Activated gamma-delta T cell treated with Interleukin-2 at 50 U/mL for 16 hours (primary cell): ENCODE measurements at regions not wholly inside any gene's neighbourhood (a gene's known extent, or its start where the extent isn't known, plus 50 kb on each side); places are given as distances from the start of the nearest gene placed in this dataset.

ENCODE experiments used
- DNase-seq: peaks from one replicate; pipeline ENCODE4 v3.0.0-alpha.2; 2020

DNA sequence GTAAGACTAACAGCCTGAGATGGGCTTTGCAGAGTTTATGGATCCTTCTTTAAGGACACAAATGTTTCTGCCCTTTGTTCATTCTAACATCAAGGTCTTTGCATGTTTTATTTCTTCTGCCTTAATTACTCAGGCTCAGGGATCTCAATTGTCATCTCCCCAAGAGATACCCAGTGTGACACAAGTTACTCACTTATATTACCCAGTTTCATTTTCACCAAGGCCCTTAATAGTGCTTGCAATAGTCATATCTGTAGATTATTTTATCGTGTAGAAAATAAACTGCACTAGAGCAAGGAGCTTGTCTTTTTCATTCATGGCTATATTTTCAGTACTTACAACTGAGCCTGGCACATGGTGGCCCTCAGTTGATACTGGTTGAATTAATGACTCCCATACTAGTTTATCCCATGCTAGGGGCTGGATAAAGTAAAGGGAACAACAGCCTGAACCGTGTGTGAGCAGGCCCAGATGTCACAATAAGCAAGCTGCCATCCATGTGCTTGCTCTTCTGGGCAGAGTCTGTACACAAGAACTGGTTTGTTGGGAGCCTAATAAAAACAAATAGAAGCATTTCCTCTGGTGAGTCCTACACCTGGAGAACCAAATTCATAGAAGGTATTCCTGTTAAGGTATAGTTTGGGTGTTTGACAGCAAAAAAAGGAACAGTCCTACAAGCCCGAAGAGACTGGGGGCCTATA, 112.5 kb upstream of the CD180 start:
- no peak for DNase-seq

DNA sequence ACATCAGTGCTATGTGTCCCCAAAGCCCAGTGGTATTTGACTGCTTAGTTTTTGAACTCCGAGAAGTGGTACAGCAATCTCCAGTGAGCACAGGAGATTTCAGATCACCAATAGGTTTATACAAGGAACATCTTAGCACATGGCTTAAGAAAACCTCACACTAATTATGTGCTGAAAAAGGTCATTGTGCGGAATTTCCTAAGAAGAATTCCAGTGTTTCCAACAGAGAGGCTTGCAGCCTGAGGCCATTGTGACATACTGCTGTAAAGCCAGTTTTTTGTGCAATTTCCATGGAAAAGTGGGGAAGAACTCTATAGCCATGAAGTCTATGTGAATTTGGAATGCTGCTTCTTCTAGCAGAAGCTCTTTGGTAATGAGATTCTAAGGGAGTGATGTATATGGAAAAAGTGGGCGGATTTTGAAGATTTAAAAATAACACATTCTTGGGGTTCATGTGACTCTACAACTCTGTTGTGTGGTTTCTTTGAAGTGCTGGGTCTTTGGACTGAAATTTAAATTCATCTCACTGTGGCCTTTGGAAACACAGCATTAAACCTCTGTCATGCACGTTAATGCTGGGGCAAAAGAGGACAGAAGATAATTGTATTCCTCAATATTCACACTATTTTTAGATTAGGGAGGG, 110.5 kb upstream of the CD180 start:
- no peak for DNase-seq

GRCh38 chr5:67305913-67306710, 109.5 kb upstream of the CD180 start:
- no peak for DNase-seq

GRCh38 chr5:67305401-67305800, 108.8 kb upstream of the CD180 start:
- DNase-seq, result no peak

DNA sequence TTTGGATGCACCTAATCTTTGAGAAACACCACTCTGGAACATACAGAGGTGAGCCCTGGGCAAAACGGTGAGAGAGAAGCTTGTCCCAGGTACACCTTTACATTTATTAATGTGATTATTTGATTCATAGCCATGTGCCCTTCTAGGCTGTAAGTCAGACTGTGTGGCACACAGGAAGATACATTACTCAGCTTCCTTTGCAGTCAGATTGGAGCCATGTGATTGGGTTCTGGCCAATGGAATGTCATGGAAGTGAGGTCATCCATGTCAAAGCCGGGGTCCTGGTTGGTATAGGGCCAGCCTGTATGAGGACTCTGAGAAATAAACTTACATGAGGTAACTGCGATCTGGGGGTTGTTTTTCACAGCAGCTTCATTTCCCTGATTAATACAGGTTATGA, 106.8 kb upstream of the CD180 start:
- DNase-seq, result no peak

DNA sequence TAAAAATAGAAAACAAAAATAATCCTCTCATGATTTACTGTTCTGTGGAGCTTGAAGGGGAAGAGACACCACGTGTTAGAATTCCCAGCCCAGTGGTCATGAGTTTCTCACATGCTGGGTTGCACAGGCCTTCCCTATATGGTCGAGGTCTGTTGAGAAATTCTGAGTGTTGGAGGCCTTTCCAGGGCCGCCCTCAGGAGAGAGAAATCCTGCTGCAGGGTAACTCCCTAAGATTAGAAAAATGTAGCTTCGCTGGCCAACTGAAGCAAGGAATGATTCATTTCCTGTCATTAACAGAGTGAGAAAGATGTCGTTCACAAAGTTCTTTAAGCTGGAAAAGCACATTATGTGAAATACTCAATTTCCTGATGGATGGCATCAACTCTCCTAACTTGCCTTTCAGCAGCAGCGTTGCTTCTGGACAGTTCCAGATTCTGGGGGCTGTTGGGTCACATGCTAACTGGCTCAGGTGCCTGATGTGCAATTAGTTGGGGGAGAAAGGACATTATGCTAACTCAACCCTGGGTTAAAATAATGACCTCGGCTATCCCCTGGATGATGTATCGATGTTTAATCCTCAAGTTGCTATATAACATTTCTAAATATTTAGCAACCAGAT, 104.8 kb upstream of the CD180 start:
- DNase-seq, result no peak

GRCh38 chr5:67300326-67300725, 103.7 kb upstream of the CD180 start:
- DNase-seq, result no peak

DNA sequence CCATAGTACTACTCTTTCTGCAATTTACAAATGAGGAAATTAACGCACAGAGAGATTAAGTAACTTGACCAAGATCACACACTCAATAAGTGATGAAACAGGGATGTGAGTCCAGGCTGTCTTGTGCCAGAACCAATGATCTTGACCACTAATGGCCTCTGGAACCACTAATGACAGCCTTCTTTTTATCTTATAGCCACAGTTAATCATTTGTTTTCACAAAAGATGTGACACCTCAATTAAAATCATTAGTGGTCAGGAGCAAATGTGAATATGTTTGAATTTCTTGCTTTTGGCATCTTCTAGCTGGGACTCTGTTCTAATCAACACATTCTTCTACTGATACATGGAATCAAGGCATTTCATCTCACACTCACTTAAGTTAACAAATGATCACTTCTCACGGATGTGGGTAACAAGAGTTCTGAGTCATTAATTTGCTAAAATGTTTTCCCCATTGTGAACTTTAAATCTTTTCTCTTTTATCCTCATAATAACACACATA, 102.7 kb upstream of the CD180 start:
- DNase-seq, result no peak

GRCh38 chr5:67297802-67298532, 101.4 kb upstream of the CD180 start:
- no peak for DNase-seq

DNA sequence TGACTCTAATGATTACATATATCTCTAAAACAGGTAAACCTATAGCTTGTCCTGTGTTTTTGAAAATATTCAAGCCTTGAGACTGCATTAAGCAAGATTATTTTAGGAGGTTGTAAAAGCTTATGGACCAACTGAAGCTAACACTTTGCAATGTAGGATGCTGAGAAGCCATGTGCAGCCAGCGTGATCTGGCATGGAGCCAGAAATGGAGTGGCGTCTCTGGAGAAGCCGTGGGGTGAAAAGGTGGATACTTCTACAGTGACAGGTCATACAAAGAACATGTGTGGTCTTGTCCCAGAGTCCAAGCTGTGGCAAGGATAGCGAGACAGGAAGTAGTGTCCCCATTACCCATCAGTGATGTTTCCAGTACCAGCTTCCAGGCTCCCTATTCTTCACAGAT, 100.8 kb upstream of the CD180 start:
- no peak for DNase-seq

DNA sequence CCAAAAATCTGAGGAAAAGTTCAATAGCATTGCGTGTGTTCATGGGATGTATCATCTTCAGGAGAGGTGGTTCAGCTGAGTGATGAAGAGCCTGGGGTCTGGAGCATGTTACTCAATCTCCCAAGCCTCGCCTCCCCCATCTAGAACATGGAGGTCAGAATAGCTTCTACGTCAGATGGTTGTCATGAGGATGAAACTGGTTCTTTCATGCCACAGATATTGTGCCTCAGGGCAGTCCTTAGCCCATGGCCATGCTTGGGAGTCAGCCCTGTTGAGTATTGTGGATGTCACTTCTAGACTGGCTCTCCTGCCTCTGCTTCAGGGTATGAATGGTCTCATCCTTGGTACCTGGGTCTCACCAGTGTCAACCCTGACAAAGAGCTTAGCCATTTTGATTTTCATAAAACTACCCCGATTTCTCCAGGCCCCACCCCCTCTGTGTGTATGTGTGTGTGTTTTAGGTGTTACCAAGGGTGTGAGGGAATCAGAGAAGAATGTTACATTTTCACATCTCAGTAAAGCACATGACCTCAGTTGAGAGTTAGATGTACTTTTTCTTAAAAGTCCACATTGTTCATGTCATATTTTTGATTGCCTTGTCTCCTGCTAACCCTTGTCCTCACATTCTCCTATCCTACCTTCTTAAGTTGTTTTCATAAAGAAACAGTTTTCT, 97.8 kb upstream of the CD180 start:
- no peak for DNase-seq

DNA sequence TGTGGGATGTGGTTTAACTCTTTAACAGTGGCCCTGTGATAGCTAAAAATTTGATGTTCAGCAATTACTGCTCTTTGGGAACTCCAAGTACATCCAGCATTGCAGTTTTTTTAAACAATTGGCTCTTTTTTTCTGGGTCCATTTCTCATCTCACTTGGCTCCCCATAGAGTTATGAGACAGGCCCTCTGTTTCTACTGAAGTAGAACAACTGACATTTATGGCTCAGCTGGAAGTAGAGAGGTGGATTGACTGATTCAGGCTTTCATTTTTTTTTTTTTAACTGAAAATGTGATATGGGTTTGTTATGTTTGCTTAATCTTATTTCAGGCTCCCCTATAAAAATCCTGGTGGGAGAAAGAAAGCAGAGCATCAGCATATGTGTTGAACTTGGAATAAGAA, 96.6 kb upstream of the CD180 start:
- no peak for DNase-seq

- no peak for DNase-seq
Measured at GRCh38 chr5:67292201-67292940, 95.8 kb upstream of the CD180 start.

GRCh38 chr5:67291671-67292070, 95.1 kb upstream of the CD180 start:
- DNase-seq, result no peak

GRCh38 chr5:67291066-67291465, 94.5 kb upstream of the CD180 start:
- no peak for DNase-seq

GRCh38 chr5:67290655-67291054, 94.1 kb upstream of the CD180 start:
- no peak for DNase-seq

- no peak for DNase-seq
Measured at GRCh38 chr5:67289763-67290521, 93.3 kb upstream of the CD180 start.

DNA sequence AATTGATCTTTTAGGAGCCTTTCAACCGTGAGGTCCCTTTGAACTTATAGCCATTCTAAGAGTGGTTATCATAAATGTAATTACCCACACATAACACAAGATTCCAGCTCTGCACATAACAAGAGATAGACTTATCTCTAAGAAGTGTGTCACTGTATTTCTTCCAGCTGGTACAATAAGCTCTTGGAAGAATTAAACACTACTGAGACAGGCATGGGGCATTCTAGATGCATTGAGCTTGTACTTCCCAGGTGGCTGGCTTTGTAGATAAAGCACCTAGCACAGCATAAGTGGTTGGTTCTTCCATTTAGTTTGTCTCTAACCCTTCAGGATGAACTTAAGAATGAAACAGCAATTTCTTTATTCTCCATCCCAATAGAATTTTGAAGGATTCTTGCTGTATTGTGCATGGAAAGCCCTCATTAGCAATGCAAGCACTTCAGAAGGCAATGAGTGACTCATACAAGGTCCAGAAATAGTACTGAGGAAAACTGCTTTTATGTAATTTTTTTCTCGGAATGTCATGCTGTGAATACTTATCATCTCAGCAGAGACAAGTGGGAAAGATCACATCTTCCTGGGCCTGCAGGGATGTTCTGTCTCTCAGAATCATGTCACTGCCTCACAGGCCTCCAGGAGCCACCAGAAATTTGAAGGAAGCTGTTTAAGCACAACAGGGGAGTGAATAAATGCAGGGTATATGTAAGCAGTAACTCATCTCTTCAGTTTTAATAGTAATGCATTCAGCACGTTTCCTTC, 91.1 kb upstream of the CD180 start:
- DNase-seq, result no peak

DNA sequence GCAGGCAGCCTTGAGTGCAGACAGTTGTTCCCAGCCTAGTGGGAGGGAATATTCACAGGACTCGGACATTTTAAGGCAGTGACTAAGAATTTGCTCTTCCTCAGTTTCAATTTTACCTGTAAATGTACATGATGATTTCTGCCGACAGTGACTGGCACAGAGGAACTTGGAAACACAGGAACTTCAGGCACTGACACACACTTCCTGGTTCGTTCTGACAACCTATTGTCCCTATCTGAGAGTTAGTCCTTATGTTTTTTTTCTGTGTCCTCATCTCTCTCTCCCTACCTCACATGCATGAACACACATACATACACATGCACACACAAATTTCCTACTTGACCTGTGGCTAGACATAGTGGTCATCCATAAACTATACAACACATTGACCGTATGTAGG, 89.4 kb upstream of the CD180 start:
- DNase-seq, result no peak

- DNase-seq, result no peak
Measured at GRCh38 chr5:67283988-67284487, 87.4 kb upstream of the CD180 start.
